Activated CD4-positive, alpha-beta T cell treated with anti-CD3 and anti-CD28 coated beads, Interleukin-2, amount 50 U/mL, for 24 hours (primary cell): ENCODE measurements at regions not wholly inside any gene's neighbourhood (a gene's known extent, or its start where the extent isn't known, plus 50 kb on each side); places are given as distances from the start of the nearest gene placed in this dataset.
"Not testable (repeated sequence)": the region's sequence is repeated elsewhere in the genome, so short reads cannot be mapped to it uniquely, and the experiment has no call there.

ENCODE experiments used
- DNase-seq, 2 donors: peaks; one replicate each; pipeline ENCODE4 v3.0.0-alpha.2; 2020; ENCODE audit warnings: low read depth in 1 of 2, low spot score in 1 of 2

DNA sequence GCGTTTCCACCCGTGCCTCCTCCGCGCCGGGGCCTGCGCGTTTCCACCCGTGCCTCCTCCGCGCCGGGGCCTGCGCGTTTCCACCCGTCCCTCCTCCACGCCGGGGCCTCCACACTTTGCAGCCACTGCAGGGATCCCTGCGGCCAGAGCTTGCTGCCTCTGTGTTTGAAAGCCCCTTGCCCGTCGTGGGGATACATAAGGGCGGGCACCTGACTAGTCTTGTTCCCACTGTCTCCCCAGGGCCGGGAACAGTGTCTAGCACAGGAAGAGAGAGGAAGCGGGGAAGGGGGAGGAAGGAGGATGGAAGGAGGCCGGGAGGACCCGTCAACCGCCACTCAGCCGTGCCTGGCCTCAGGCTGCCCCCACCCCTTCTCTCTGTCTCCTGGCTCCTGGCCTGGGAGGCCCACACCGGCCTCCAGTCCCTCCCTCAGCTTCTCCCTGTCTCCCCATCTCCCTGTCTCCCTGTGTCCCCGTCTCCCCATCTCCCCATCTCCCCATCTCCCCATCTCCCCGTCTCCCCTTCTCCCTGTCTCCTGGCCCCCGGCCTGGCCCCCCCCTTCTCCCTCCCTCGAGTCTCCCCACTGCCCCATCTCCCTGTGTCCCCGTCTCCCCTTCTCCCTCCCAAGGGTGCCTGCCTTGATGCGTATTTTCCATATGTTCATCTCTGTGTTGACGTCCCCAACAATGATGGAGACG is 155.6 kb upstream of the ZNF469 start:
- DNase-seq, result not testable (repeated sequence)

DNA sequence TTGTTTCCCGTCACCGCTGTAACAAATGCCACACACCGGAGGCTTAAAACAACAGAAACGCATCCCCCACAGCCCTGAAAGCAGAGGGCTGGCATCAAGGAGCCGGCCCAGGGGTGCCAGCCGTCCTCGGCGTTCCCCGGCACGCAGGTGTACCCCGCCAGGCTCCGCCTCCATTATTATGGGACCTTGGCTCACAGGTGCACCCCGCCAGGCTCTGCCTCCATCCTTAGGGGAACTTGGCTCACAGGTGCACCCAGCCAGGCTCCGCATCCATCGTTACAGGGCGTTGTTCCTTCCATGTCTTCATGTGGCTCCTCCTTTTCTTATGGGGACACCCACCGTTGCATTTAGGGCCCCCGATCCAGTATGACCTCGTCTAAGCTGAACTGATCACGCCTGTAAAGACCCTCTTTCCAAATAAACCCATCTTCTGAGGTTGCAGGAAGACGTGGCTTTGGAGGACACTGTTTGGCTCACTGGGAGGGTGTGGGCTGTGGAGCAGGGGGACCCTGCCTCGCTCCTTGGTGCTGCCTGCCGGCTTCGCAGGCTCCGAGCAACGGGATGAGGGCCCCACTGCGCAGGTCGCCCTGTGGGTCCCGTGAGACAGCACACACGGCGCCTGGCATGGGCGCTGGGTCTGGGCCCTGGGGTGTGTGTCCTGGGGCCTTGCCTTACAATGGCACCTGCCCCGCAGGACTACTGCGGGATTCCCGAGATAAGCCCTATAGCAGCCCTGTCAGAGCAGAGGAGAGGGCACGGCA is 154.9 kb upstream of the ZNF469 start:
- DNase-seq, result not testable (repeated sequence)

DNA sequence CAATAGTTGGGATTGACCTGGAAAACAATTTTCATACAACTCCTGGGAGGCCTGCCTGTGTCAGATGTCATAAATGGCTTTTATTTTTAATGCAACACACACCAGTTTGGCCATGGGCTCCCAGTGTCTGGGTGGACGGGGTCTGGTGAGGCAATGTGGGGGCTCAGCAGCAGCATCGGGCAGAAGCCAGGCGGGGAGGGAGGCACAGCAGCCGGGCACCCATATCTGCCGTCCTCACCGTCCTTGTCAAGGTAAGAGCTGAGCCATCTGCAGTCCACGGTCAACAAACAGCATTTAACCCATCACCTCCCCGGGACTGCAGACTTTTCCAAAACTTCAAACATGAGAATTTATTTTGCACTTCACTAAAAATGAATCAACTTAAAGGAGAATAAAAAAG is 154.0 kb upstream of the ZNF469 start:
- DNase-seq, result not testable (repeated sequence)

DNA sequence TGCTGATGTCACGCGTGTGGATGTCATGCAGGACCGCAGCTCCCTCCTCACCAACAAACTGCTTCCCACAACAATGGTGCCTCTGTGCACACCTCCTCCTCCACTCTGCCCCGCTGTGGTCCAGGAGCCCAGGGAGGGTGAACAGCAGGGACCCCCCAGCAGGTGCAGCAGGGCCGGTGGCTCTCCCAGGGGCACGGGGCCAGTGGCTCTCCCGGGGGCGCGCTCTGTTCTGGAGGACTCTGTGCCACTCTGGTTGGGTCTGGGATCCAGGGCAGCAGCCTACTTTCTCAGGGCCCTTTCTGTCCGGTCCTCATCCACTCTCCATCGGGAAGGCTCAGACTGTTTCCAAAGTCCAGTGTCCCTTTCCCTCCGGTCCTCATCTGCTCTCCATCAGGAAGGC is 153.0 kb upstream of the ZNF469 start:
- not testable (repeated sequence) for DNase-seq

DNA sequence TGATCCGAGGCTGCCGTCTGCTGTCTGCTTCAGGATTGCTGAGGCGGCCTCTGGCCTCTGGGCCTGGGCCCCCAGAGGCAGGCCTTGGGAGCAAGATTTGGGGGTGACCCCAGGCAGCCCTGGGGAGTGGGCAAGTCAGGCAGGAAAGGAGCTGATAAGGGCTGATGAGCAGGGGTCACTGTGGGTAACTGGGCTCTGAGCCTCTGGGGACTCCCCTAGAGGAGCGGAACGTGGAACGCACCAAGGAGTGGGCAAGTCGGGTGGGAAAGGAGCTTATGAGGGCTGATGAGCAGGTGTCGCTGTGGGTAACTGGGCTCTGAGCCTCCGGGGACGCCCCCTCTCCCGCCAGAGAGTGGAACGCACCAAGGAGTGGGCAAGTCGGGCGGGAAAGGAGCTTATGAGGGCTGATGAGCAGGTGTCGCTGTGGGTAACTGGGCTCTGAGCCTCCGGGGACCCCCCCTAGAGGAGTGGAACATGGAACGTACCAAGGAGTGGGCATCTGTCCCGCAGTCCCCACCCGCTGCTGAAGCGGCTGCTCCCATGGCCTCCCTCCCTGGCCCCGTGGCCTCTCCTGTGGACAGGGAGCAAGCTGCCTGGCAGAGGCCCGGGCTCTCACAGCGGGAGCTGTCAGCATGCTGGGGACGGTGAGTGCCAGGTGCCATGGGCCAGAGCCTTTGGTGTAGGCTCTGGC is 152.3 kb upstream of the ZNF469 start:
- not testable (repeated sequence) for DNase-seq

DNA sequence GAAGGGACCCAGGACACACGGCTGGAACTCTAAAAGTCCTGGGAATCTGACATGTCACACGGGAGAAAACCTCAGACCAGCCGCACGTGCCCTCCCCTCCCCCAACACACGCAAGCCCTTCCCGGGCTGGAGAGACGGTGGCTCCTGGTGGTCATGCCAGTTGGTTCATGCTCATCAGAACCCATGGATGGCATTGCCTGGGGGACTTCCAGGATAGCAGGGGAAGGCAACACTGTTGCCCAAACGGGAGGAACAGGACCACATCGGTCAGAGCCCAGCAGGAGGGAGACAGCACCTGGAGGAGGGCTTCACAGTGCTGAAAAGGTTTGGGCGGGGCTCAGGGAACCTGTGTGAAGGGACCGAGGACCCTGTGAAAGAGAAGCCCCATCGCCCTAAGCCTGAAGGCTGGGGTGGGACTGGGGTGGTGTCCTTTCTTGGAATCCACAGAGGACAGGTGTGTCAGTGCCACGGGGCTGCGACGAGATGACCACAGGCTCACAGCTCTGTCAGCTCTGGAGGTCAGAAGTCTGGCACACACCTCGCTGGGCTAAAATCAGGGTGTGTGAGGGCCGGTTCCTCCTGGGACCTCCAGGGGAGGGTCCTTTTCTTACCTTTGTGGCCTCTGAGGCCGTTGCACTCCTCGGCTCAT is 151.7 kb upstream of the ZNF469 start:
- not testable (repeated sequence) for DNase-seq

DNA sequence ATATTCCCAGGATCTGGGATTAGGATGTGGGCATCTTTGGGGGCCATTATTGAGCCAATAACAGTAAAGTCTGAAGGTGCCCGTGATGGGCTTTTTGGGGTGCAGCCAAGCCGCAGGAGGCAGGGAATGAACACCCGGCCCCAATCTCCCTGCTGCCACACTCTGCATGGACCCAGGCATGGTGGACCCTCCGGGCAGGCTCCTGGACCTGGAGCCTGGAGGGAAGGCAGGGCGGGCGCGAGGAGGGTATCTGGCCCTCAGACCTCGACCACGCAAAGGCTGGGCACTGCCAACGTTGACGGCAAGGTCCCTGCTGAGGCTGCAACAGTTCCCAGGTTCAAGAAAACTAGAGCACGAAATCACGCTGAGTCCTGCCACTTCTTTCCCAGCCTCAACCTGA is 150.9 kb upstream of the ZNF469 start:
- DNase-seq, result not testable (repeated sequence)

DNA sequence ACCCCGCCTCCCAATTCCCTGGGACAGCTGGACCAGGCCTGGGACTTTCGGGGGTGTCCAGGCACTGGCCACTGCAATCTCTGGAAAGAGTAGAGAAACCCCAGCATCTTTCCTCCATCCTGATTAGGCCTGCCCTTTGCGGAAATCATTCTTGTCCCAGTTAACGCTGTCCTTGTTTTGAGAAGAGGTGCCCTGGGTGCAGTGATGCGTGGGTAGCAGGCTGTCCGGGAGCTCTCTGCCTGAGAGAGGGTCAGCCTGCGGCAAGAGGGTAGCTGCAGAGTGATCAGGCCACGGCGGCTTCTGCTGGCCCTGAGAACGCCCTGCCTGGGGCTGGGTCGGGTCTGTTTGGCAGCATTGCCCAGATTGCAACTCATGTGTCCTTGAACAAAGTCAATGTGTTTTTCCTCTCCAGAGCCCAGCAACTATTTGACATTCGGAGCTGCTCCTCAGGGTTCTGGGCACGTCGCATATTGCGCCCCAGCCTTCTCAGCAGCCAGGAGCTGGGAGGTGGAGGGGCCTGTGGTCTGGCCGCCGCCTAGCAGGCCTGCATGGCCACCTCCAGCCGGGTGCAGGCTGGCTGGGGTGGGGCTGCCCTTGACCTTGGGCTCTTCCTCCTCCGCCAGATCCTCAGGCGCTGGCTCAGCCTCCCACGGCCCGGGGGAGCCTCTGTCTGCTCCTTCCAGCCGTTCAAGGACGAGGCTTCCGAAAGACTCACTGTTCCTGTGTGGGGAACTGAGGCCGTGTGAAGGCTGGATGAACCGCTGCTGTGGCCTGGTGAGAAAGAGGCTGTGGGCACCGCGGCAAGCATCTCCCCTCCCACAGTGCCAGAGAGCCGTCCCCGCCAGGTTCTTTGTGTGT is 150.1 kb upstream of the ZNF469 start:
- DNase-seq, result not testable (repeated sequence)

DNA sequence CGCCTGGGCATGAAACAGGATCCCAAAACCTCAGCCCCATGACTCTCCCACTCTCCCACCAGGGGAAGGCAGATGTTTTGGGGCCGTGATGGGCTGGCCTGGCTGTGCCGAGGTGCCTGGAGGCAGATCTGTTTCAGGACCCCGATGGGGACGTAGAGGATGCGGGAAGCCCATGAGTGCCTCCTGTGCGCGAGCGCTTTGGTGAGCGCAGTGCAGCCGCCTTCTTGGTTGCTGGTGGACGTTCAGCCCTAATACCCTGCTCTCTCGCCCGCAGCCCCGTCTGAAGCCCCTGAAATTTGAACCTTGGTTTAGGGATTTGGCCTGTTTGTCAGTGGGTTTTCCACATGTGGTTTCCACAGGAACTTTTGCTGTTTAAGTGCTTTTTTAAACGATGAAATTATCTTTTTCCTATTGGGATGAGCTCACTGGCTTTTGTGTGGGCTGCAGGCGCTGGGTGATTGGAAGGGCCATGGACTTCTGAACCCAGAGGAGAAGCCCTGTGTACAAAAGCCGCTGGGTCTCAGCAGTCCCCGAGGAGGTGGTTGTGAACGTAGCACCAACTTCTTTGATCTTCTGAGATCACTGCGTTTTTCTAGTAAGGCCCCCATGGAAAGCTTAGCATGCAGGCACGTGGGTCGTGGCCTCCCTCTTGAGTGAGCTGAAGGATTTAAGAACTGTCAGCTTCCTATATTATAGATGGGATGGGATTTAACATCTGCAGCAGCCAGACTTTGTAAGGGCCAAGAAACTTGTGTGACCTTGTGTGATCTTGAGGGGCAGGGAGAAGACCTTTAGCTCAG is 148.9 kb upstream of the ZNF469 start:
- not testable (repeated sequence) for DNase-seq

DNA sequence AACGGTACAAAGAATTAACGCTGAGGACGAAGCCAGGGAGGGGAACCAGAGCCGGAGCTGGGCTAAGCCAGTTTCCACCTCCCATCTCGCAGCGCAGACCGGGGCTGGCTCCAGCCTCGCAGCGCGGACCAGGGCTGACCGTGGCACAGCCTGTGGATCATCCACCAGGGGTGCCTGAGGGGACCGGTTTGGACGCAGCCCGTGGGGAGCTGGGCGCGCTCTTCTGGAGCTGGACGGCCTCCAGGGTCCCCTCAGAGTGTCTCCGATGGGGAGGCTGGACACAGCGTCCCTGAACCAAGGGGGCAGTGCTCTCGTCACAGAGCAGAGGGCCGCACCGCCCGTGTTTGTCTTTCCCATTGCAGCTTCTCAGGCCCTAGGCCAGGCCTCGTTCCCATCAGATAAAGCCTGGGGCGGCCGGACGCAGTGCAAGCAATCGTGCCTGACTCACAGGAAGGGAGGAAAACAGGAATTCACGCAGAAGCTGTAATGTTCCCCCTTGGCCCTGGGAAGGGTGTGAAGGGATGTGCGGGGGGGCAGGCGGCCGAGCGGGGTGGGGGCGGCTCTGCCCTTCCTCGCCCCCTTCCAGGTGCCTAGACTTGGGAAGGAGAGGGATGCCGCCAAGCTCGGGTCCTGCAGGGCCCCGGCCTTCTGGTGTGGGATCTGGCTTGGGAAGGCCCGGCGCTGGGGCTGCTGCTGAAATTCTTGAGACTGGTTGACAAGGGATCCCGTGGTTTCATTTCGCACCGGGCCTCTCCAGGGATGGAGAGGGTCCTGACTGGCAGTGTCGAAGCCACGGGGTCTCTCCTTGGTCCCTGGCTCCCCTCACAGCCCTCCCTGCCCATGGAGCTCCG is 148.1 kb upstream of the ZNF469 start:
- DNase-seq, result not testable (repeated sequence)

DNA sequence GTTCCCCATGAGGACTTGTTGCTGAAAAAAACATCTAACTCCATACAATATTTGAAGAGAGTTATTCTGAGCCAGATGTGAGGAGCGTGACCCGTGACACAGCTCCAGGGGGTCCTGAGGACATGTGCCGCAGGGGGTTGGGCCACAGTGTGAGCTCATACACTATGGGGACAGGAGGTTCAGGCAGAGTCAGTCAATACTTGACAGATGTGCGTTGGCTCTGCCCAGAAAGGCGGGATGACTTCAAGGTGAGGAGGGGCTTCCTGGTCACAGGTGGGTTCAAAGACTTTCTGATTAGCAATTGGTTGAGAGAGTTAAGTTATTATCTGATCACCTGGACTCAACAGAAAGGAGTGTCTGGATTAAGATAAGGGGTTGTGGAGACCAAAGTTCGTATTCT is 147.1 kb upstream of the ZNF469 start:
- not testable (repeated sequence) for DNase-seq

DNA sequence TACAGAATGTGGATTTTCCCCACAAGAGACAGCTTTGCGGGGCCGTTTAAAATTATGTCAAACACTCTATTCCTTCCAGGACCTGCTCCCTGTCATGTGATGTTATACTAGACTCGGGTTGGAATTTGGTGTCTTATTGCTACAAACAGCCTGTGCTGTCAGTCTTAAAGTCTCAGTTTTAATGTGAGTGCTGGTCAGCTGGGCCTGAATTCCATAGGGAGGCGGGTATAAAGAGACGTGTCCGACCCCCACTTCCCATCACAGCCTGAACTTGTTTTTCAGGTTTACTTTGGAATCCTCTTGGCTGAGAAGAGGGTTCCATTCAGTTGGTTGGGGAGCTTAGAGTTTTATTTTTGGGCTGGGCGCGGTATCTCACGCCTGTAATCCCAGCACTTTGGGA is 146.5 kb upstream of the ZNF469 start:
- DNase-seq, result not testable (repeated sequence)

DNA sequence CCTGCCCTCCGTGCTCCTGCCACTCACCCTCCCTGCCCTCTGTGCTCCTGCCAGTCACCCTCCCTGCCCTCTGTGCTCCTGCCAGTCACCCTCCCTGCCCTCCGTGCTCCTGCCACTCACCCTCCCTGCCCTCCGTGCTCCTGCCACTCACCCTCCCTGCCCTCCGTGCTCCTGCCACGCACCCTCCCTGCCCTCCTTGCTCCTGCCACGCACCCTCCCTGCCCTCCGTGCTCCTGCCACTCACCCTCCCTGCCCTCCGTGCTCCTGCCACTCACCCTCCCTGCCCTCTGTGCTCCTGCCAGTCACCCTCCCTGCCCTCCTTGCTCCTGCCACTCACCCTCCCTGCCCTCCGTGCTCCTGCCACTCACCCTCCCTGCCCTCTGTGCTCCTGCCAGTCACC is 145.4 kb upstream of the ZNF469 start:
- not testable (repeated sequence) for DNase-seq

DNA sequence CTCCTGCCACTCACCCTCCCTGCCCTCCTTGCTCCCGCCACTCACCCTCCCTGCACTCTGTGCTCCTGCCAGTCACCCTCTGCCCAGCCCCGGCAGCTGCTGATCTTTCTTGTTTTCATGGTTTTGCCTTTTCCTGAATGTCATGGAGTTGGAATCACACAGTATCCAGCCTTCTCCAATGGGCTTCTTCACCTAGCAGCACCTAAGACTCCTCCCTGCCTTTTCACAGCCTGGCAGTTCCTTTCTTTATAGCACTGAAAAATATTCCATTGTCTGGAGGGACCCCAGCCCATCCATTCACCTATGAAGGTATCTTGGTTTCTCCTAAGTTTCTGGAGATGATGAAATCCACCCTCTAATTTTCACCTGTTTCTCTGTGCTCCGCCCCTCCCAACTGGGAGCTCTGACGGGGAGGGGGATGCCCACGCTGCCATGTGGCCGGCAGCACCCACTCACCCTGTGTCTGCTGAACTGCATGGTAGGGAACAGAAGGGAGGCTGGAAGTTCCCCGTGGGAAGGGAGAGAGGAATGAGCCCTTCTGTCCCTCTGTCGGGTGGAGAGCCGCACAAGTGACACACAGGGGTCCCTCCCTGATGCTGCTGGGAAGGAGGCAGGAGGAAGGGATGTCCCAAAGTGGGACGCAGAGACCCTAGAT is 144.9 kb upstream of the ZNF469 start:
- DNase-seq, result not testable (repeated sequence)

DNA sequence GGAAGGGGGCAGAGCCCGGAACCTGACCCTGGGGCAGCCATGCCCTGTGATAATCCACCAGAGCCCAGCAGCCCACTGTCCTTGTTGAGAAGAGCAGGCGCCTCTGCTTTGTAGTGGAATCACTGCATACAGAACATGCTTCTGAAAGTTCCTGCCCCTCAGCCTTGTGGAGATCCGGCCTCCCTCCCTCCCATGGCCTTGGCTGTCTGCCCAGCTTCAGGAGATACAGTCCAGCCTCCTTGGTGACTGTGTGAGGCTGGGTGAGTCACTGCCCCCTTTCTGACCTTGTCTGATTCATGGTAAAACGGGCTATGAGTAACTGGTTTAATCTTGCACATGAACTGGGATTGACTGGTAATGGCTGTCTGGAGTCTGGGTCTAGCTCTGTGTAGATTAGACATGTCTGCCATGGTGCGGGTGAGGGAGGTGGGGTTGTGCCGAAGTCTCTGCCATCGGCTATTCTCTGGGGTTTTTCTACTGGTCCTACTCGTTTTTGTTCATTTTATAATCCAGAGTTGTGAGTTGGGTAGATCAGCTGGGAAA is 144.0 kb upstream of the ZNF469 start:
- peak in 1 of 2 donors; percentile 11 for DNase-seq

DNA sequence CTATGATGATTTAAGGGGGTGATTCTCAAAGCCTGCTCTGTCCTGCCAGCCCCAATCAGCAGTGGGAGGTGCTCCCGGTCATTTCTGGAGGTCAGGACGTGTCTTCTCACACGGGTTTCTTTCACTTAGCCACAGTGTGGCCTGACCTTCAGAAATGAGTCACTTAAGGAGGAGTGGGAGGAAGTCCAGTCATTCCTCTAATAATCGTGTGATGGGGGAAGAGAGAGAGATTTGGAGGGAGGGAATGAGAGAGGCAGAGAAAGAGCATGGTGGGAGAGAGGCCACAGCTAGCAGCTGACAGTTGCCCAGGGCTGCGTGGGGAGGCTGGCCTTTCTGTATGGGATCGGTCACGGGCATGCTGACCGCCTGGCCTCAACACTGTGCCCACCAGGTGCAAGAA is 142.6 kb upstream of the ZNF469 start:
- not testable (repeated sequence) for DNase-seq

DNA sequence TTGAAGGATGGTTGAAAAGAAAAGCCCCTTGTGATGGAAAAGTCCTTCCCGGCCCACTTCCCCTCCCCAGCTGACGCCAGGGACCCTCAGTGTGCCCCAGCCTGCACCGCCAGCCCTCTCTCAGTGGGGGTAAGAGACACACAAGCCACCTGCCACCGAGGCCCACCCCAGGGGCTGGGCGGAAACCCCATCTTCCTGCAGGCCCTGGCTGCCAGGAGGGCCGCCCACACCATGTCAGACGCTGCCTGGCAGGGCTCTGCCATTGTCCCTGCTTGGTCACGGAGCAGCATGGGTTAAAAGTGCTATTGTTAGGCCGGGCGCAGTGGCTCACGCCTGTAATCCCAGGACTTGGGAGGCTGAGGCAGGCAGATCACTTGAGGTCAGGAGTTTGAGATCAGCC is 142.0 kb upstream of the ZNF469 start:
- not testable (repeated sequence) for DNase-seq
